ENCODE measurements at regions not wholly inside any gene's neighbourhood (a gene's known extent, or its start where the extent isn't known, plus 50 kb on each side); places are given as distances from the start of the nearest gene placed in this dataset.
A peak's percentile ranks its signal among the peaks of the same experiment; 100 is the strongest.

- no peak overlapping the region for H3K4me3 ChIP-seq (ENCODE audit: low read length in 2 of 2)
- no peaks in the 10 kb centered on the region for H3K79me1 ChIP-seq (ENCODE audit: low read depth, low read length)
- no peak overlapping the region for H3K4ac ChIP-seq (ENCODE audit: low read length)
- H2AK5ac ChIP-seq (ENCODE audit: low read depth, low read length) = no peak overlapping the region
- no peak overlapping the region for H2BK12ac ChIP-seq (ENCODE audit: low read length)
- no peak for DNase-seq (ENCODE audit: low spot score)
- H3K14ac ChIP-seq (ENCODE audit: low read length) = no peak overlapping the region
- H3K18ac ChIP-seq (ENCODE audit: low read length) = no peak overlapping the region
- H3K9me3 ChIP-seq (replicated peaks in 1 of 2; ENCODE audit: control insufficient read depth in 2 of 2, insufficient read depth in 1 of 2, low read depth in 1 of 2, low read length in 2 of 2) = no peaks in the 10 kb centered on the region
- H3K27me3 ChIP-seq (ENCODE audit: control insufficient read depth in 3 of 3, insufficient read depth in 3 of 3, low read depth in 1 of 3, low read length in 3 of 3) = no peaks in the 10 kb centered on the region
- H3K4me1 ChIP-seq (ENCODE audit: control insufficient read depth in 2 of 2, insufficient read depth in 1 of 2, low read depth in 1 of 2, low read length in 2 of 2) = no peaks in the 10 kb centered on the region
- H3K36me3 ChIP-seq (replicated peaks in 1 of 2; ENCODE audit: control insufficient read depth in 2 of 2, insufficient read depth in 2 of 2, low read length in 2 of 2) = no peaks in the 10 kb centered on the region
- no peak overlapping the region for H3K4me2 ChIP-seq (ENCODE audit: insufficient read depth, low read length, poor library complexity, severe bottlenecking)
- WGBS, 2 donors (ENCODE audit: extremely low coverage in 2 of 2, insufficient read length in 2 of 2, insufficient replicate concordance in 1 of 2) = no CpG with 5 or more reads among the region's 2 CpGs
- H3K23ac ChIP-seq (ENCODE audit: low read depth, low read length, poor library complexity) = no peak overlapping the region
- H4K91ac ChIP-seq (ENCODE audit: low read depth, low read length, poor library complexity) = no peak overlapping the region
- H2BK120ac ChIP-seq (ENCODE audit: low read depth, low read length) = no peak overlapping the region
- no peak overlapping the region for H2BK15ac ChIP-seq (ENCODE audit: low read length)
- no peak overlapping the region for H3K27ac ChIP-seq (replicated peaks; ENCODE audit: low read length)
- no peak overlapping the region for H2AFZ ChIP-seq (ENCODE audit: low read length)
- no peak overlapping the region for H3K9ac ChIP-seq (ENCODE audit: low read depth, low read length, poor library complexity)
- no peak overlapping the region for H4K8ac ChIP-seq (ENCODE audit: low read depth, low read length)
- H2BK5ac ChIP-seq (ENCODE audit: low read length) = no peak overlapping the region
These were observed 1344.4 kb upstream of the CELF4 start for GRCh38 chr18:38909972-38910371.

- no peak for DNase-seq (ENCODE audit: low spot score)
- Histone ChIP-seq H3K4me1 (ENCODE audit: control insufficient read depth in 2 of 2, insufficient read depth in 1 of 2, low read depth in 1 of 2, low read length in 2 of 2) (no peaks in the 10 kb centered on the region), H2AFZ (ENCODE audit: low read length) (peak overlapping the region; percentile 70), H2BK15ac (ENCODE audit: low read length) (no peak overlapping the region), H3K18ac (ENCODE audit: low read length) (no peak overlapping the region), H2BK5ac (ENCODE audit: low read length) (no peak overlapping the region), H3K36me3 (replicated peaks in 1 of 2; ENCODE audit: control insufficient read depth in 2 of 2, insufficient read depth in 2 of 2, low read length in 2 of 2) (no peaks in the 10 kb centered on the region), H2BK12ac (ENCODE audit: low read length) (no peak overlapping the region), H3K14ac (ENCODE audit: low read length) (no peak overlapping the region), H3K27me3 (ENCODE audit: control insufficient read depth in 3 of 3, insufficient read depth in 3 of 3, low read depth in 1 of 3, low read length in 3 of 3) (no peaks in the 10 kb centered on the region), H2BK120ac (ENCODE audit: low read depth, low read length) (no peak overlapping the region), H3K9me3 (replicated peaks in 1 of 2; ENCODE audit: control insufficient read depth in 2 of 2, insufficient read depth in 1 of 2, low read depth in 1 of 2, low read length in 2 of 2) (no peaks in the 10 kb centered on the region), H4K91ac (ENCODE audit: low read depth, low read length, poor library complexity) (no peak overlapping the region), H3K4me2 (ENCODE audit: insufficient read depth, low read length, poor library complexity, severe bottlenecking) (no peak overlapping the region), H3K9ac (ENCODE audit: low read depth, low read length, poor library complexity) (no peak overlapping the region), H3K4me3 (ENCODE audit: low read length in 2 of 2) (no peak overlapping the region), H3K79me1 (ENCODE audit: low read depth, low read length) (no peaks in the 10 kb centered on the region), H3K27ac (replicated peaks; ENCODE audit: low read length) (no peak overlapping the region), H4K8ac (ENCODE audit: low read depth, low read length) (no peak overlapping the region), H3K23ac (ENCODE audit: low read depth, low read length, poor library complexity) (no peak overlapping the region), H3K4ac (ENCODE audit: low read length) (no peak overlapping the region), H2AK5ac (ENCODE audit: low read depth, low read length) (no peak overlapping the region)
- no CpG with 5 or more reads among the region's 2 CpGs for WGBS, 2 donors (ENCODE audit: extremely low coverage in 2 of 2, insufficient read length in 2 of 2, insufficient replicate concordance in 1 of 2)
These were observed 1337.2 kb upstream of the CELF4 start for GRCh38 chr18:38902796-38903195.

- Histone ChIP-seq H4K91ac (ENCODE audit: low read depth, low read length, poor library complexity) (no peak overlapping the region), H3K36me3 (replicated peaks in 1 of 2; ENCODE audit: control insufficient read depth in 2 of 2, insufficient read depth in 2 of 2, low read length in 2 of 2) (no peaks in the 10 kb centered on the region), H2AK5ac (ENCODE audit: low read depth, low read length) (no peak overlapping the region), H3K18ac (ENCODE audit: low read length) (no peak overlapping the region), H3K14ac (ENCODE audit: low read length) (no peak overlapping the region), H3K4me1 (ENCODE audit: control insufficient read depth in 2 of 2, insufficient read depth in 1 of 2, low read depth in 1 of 2, low read length in 2 of 2) (no peaks in the 10 kb centered on the region), H3K23ac (ENCODE audit: low read depth, low read length, poor library complexity) (no peak overlapping the region), H3K4me2 (ENCODE audit: insufficient read depth, low read length, poor library complexity, severe bottlenecking) (no peak overlapping the region), H2AFZ (ENCODE audit: low read length) (no peak overlapping the region), H2BK120ac (ENCODE audit: low read depth, low read length) (no peak overlapping the region), H2BK12ac (ENCODE audit: low read length) (no peak overlapping the region), H3K27me3 (ENCODE audit: control insufficient read depth in 3 of 3, insufficient read depth in 3 of 3, low read depth in 1 of 3, low read length in 3 of 3) (no peaks in the 10 kb centered on the region), H2BK5ac (ENCODE audit: low read length) (no peak overlapping the region), H3K27ac (replicated peaks; ENCODE audit: low read length) (no peak overlapping the region), H2BK15ac (ENCODE audit: low read length) (no peak overlapping the region), H3K9ac (ENCODE audit: low read depth, low read length, poor library complexity) (no peak overlapping the region), H3K79me1 (ENCODE audit: low read depth, low read length) (no peaks in the 10 kb centered on the region), H3K4ac (ENCODE audit: low read length) (no peak overlapping the region), H3K4me3 (ENCODE audit: low read length in 2 of 2) (no peak overlapping the region), H3K9me3 (replicated peaks in 1 of 2; ENCODE audit: control insufficient read depth in 2 of 2, insufficient read depth in 1 of 2, low read depth in 1 of 2, low read length in 2 of 2) (no peaks in the 10 kb centered on the region), H4K8ac (ENCODE audit: low read depth, low read length) (no peak overlapping the region)
- no CpG with 5 or more reads among the region's 4 CpGs for WGBS, 2 donors (ENCODE audit: extremely low coverage in 2 of 2, insufficient read length in 2 of 2, insufficient replicate concordance in 1 of 2)
- no peak for DNase-seq (ENCODE audit: low spot score)
These were observed 1334.8 kb upstream of the CELF4 start for GRCh38 chr18:38900445-38900844.

- no peaks in the 10 kb centered on the region for H3K36me3 ChIP-seq (replicated peaks in 1 of 2; ENCODE audit: control insufficient read depth in 2 of 2, insufficient read depth in 2 of 2, low read length in 2 of 2)
- no peak overlapping the region for H3K27ac ChIP-seq (replicated peaks; ENCODE audit: low read length)
- no peak overlapping the region for H3K4me3 ChIP-seq (ENCODE audit: low read length in 2 of 2)
- no CpG with 5 or more reads among the region's 2 CpGs for WGBS, 2 donors (ENCODE audit: extremely low coverage in 2 of 2, insufficient read length in 2 of 2, insufficient replicate concordance in 1 of 2)
- H4K91ac ChIP-seq (ENCODE audit: low read depth, low read length, poor library complexity) = no peak overlapping the region
- H2BK15ac ChIP-seq (ENCODE audit: low read length) = no peak overlapping the region
- no peak overlapping the region for H3K14ac ChIP-seq (ENCODE audit: low read length)
- no peaks in the 10 kb centered on the region for H3K4me1 ChIP-seq (ENCODE audit: control insufficient read depth in 2 of 2, insufficient read depth in 1 of 2, low read depth in 1 of 2, low read length in 2 of 2)
- no peaks in the 10 kb centered on the region for H3K79me1 ChIP-seq (ENCODE audit: low read depth, low read length)
- no peak overlapping the region for H3K23ac ChIP-seq (ENCODE audit: low read depth, low read length, poor library complexity)
- no peaks in the 10 kb centered on the region for H3K27me3 ChIP-seq (ENCODE audit: control insufficient read depth in 3 of 3, insufficient read depth in 3 of 3, low read depth in 1 of 3, low read length in 3 of 3)
- no peak overlapping the region for H2BK120ac ChIP-seq (ENCODE audit: low read depth, low read length)
- no peaks in the 10 kb centered on the region for H3K9me3 ChIP-seq (replicated peaks in 1 of 2; ENCODE audit: control insufficient read depth in 2 of 2, insufficient read depth in 1 of 2, low read depth in 1 of 2, low read length in 2 of 2)
- no peak overlapping the region for H3K4me2 ChIP-seq (ENCODE audit: insufficient read depth, low read length, poor library complexity, severe bottlenecking)
- no peak overlapping the region for H2BK12ac ChIP-seq (ENCODE audit: low read length)
- H2AFZ ChIP-seq (ENCODE audit: low read length) = no peak overlapping the region
- H4K8ac ChIP-seq (ENCODE audit: low read depth, low read length) = no peak overlapping the region
- H3K9ac ChIP-seq (ENCODE audit: low read depth, low read length, poor library complexity) = no peak overlapping the region
- no peak overlapping the region for H2AK5ac ChIP-seq (ENCODE audit: low read depth, low read length)
- H3K18ac ChIP-seq (ENCODE audit: low read length) = no peak overlapping the region
- H2BK5ac ChIP-seq (ENCODE audit: low read length) = no peak overlapping the region
- H3K4ac ChIP-seq (ENCODE audit: low read length) = no peak overlapping the region
- DNase-seq (ENCODE audit: low spot score) = no peak
These were observed 1334.4 kb upstream of the CELF4 start for GRCh38 chr18:38900031-38900430.

Measured in neuronal stem cell (in vitro differentiated cells).